Neural cell (in vitro differentiated cells): ENCODE measurements at regions not wholly inside any gene's neighbourhood (a gene's known extent, or its start where the extent isn't known, plus 50 kb on each side); places are given as distances from the start of the nearest gene placed in this dataset.

Source experiments
- H2AFZ ChIP-seq: fragments of 200-600, 300-800 bp; sonication (generic), shearing (Covaris generic); 2 replicates; pipeline ENCODE4 v1.6.0; 2014; ENCODE audit warnings: low read depth, mild to moderate bottlenecking, antibody characterized with exemption, low read length, moderate library complexity
- H3F3A ChIP-seq: fragments of 200-600 bp; shearing (Covaris generic); 2 replicates; pipeline ENCODE4 v1.6.1; 2016; ENCODE audit warnings: mild to moderate bottlenecking, moderate library complexity, mixed read lengths, antibody characterized with exemption, low read length; ENCODE audit not compliant: insufficient read depth, poor library complexity, severe bottlenecking
- H3K27ac ChIP-seq: fragments of 200-600, 300-800 bp; sonication (generic), shearing (Covaris generic); 2 replicates; pipeline ENCODE4 v1.5.1; 2014; ENCODE audit warnings: mild to moderate bottlenecking, low read length, moderate library complexity
- H3K27me3 ChIP-seq: fragments of 300-800, 200-600 bp; sonication (generic), shearing (Covaris generic); 2 replicates; pipeline ENCODE4 v1.6.0; 2014; ENCODE audit warnings: mild to moderate bottlenecking, low read depth, low read length, moderate library complexity; ENCODE audit not compliant: insufficient read depth
- H3K36me3 ChIP-seq: fragments of 300-800, 200-600 bp; sonication (generic), shearing (Covaris generic); 2 replicates; pipeline ENCODE4 v1.5.1; 2014; ENCODE audit warnings: mild to moderate bottlenecking, antibody characterized with exemption, low read length, moderate library complexity; ENCODE audit not compliant: insufficient read depth
- H3K4me2 ChIP-seq: fragments of 300-800, 200-600 bp; sonication (generic), shearing (Covaris generic); 2 replicates; pipeline ENCODE4 v1.6.0; 2014; ENCODE audit warnings: mild to moderate bottlenecking, low read length
- H3K4me3 ChIP-seq: fragments of 300-800, 200-600 bp; sonication (generic), shearing (Covaris generic); 2 replicates; pipeline ENCODE4 v1.5.1; 2014; ENCODE audit warnings: mild to moderate bottlenecking, low read length, moderate library complexity
- H3K79me2 ChIP-seq: fragments of 200-600 bp; shearing (Covaris generic); replicated peaks from 2 replicates; pipeline ENCODE4 v1.6.0; 2014; ENCODE audit warnings: mild to moderate bottlenecking, low read length, moderate library complexity; ENCODE audit not compliant: insufficient read depth
- H3K9ac ChIP-seq: fragments of 300-800, 200-600 bp; sonication (generic), shearing (Covaris generic); 2 replicates; pipeline ENCODE4 v1.6.1; 2016; ENCODE audit warnings: mild to moderate bottlenecking, low read length, mixed read lengths
- H3K9me2 ChIP-seq: fragments of 200-600 bp; shearing (Covaris generic); 2 replicates; pipeline ENCODE4 v1.6.1; 2016; ENCODE audit warnings: mild to moderate bottlenecking, low read length, mixed read lengths; ENCODE audit not compliant: insufficient read depth
- H3K9me3 ChIP-seq: fragments of 200-600, 300-800 bp; sonication (generic), shearing (Covaris generic); 2 replicates; pipeline ENCODE4 v1.6.1; 2016; ENCODE audit warnings: mild to moderate bottlenecking, mixed run types, low read length, moderate library complexity, mixed read lengths
- H4K20me1 ChIP-seq: fragments of 200-600 bp; shearing (Covaris generic); 2 replicates; pipeline ENCODE4 v1.6.1; 2016; ENCODE audit warnings: mild to moderate bottlenecking, mixed run types; ENCODE audit not compliant: insufficient read depth
- EP300 ChIP-seq: fragments of 450-650 bp; conservative IDR thresholded peaks from 2 replicates; pipeline ENCODE4 v1.6.1; 2014; ENCODE audit warnings: antibody characterized with exemption, mild to moderate bottlenecking, moderate library complexity; ENCODE audit not compliant: poor library complexity, severe bottlenecking
- EZH2 ChIP-seq: fragments of 200-600, 300-800 bp; shearing (Covaris generic), sonication (generic); IDR thresholded peaks from 2 replicates; pipeline ENCODE4 v1.6.1; 2014; ENCODE audit warnings: antibody characterized with exemption, low read length, borderline replicate concordance, mild to moderate bottlenecking; ENCODE audit not compliant: insufficient read depth, poor library complexity, severe bottlenecking
- MXI1 ChIP-seq: fragments of 450-650 bp; conservative IDR thresholded peaks from 2 replicates; pipeline ENCODE4 v1.6.1; 2014; ENCODE audit warnings: antibody characterized with exemption, mild to moderate bottlenecking; ENCODE audit not compliant: poor library complexity, severe bottlenecking
- POLR2AphosphoS5 ChIP-seq: IDR thresholded peaks from 2 replicates; pipeline ENCODE4 v1.6.1; 2012
- RAD21 ChIP-seq: fragments of 450-650 bp; conservative IDR thresholded peaks from 2 replicates; pipeline ENCODE4 v1.6.1; 2014; ENCODE audit warnings: antibody characterized with exemption, mild to moderate bottlenecking, moderate library complexity
- SMC3 ChIP-seq: fragments of 450-650 bp; conservative IDR thresholded peaks from 2 replicates; pipeline ENCODE4 v1.6.1; 2014; ENCODE audit warnings: antibody characterized with exemption, mild to moderate bottlenecking, moderate library complexity; ENCODE audit not compliant: poor library complexity
- TAF1 ChIP-seq: IDR thresholded peaks from 2 replicates; pipeline ENCODE4 v1.6.1; 2012; ENCODE audit warnings: low read depth
- TF ChIP-seq, protein P1 (sequence below): fragments of 450-650 bp; IDR thresholded peaks from 2 replicates; pipeline ENCODE4 v1.5.1; 2014; ENCODE audit warnings: antibody characterized with exemption, mild to moderate bottlenecking, moderate library complexity; ENCODE audit not compliant: poor library complexity, severe bottlenecking
- TF ChIP-seq, protein P2 (sequence below): IDR thresholded peaks from 2 replicates; pipeline ENCODE4 v1.6.1; 2012; ENCODE audit warnings: borderline replicate concordance

DNA sequence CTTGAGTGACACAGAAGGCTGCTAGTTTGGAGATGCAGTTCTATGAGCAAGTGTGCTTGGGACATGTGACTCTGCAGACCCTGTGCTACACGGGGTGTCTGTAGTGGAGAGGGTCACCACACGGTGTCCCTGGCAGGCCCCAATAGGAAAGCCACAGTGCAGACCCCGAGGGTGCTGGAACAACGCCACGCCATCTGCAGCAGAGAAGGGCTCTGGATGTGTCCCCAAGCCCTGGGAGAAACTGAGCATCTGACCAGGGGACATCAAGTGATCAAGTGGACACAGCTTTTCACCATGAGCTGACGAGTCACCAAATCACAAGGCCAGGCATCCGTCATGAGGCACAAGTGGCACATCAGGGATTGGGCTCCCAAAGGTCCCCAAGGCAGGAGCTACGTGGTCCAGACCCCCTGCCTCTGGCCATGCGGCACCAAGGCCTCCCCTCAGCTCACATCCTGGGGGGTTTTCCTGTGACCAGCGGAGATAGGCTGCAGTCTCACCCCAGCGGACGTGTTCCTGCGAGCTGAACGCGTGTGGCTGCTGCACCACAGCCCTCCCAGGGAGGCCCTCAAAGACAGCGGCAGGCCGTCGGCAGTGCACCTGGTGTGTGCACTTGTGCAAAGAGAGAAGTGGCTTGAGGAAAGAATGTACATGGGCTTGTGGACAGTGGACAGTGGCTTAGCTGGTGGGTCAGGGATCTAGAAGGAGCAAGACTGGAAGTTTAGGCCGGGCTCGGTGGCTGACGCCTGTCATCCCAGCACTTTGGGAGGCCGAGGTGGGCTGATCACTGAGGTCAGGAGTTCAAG lies 96.7 kb downstream of the RPS6KA4 start:
- H2AFZ ChIP-seq: no peak overlapping the region
- no peak overlapping the region for H3K9ac ChIP-seq
- H3K27me3 ChIP-seq: no peaks in the 10 kb centered on the region
- H3K4me3 ChIP-seq: no peak overlapping the region
- no peaks in the 10 kb centered on the region for H3K79me2 ChIP-seq
- TF ChIP-seq SMC3: no peak
- TF ChIP-seq POLR2AphosphoS5: no peak
- TF ChIP-seq EP300: no peak
- TF ChIP-seq TAF1: no peak
- TF ChIP-seq MXI1: no peak
- no peak for TF ChIP-seq RAD21
- TF ChIP-seq, protein P1, sequence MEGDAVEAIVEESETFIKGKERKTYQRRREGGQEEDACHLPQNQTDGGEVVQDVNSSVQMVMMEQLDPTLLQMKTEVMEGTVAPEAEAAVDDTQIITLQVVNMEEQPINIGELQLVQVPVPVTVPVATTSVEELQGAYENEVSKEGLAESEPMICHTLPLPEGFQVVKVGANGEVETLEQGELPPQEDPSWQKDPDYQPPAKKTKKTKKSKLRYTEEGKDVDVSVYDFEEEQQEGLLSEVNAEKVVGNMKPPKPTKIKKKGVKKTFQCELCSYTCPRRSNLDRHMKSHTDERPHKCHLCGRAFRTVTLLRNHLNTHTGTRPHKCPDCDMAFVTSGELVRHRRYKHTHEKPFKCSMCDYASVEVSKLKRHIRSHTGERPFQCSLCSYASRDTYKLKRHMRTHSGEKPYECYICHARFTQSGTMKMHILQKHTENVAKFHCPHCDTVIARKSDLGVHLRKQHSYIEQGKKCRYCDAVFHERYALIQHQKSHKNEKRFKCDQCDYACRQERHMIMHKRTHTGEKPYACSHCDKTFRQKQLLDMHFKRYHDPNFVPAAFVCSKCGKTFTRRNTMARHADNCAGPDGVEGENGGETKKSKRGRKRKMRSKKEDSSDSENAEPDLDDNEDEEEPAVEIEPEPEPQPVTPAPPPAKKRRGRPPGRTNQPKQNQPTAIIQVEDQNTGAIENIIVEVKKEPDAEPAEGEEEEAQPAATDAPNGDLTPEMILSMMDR: no peak
- TF ChIP-seq, protein P2, sequence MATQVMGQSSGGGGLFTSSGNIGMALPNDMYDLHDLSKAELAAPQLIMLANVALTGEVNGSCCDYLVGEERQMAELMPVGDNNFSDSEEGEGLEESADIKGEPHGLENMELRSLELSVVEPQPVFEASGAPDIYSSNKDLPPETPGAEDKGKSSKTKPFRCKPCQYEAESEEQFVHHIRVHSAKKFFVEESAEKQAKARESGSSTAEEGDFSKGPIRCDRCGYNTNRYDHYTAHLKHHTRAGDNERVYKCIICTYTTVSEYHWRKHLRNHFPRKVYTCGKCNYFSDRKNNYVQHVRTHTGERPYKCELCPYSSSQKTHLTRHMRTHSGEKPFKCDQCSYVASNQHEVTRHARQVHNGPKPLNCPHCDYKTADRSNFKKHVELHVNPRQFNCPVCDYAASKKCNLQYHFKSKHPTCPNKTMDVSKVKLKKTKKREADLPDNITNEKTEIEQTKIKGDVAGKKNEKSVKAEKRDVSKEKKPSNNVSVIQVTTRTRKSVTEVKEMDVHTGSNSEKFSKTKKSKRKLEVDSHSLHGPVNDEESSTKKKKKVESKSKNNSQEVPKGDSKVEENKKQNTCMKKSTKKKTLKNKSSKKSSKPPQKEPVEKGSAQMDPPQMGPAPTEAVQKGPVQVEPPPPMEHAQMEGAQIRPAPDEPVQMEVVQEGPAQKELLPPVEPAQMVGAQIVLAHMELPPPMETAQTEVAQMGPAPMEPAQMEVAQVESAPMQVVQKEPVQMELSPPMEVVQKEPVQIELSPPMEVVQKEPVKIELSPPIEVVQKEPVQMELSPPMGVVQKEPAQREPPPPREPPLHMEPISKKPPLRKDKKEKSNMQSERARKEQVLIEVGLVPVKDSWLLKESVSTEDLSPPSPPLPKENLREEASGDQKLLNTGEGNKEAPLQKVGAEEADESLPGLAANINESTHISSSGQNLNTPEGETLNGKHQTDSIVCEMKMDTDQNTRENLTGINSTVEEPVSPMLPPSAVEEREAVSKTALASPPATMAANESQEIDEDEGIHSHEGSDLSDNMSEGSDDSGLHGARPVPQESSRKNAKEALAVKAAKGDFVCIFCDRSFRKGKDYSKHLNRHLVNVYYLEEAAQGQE: no peak
- no peak for TF ChIP-seq EZH2
- H3K4me2 ChIP-seq: no peak overlapping the region
- no peaks in the 10 kb centered on the region for H3K9me3 ChIP-seq
- H3K9me2 ChIP-seq: no peaks in the 10 kb centered on the region
- H3K36me3 ChIP-seq: no peaks in the 10 kb centered on the region
- H3F3A ChIP-seq: no peaks in the 10 kb centered on the region
- no peaks in the 10 kb centered on the region for H4K20me1 ChIP-seq
- no peak overlapping the region for H3K27ac ChIP-seq

DNA sequence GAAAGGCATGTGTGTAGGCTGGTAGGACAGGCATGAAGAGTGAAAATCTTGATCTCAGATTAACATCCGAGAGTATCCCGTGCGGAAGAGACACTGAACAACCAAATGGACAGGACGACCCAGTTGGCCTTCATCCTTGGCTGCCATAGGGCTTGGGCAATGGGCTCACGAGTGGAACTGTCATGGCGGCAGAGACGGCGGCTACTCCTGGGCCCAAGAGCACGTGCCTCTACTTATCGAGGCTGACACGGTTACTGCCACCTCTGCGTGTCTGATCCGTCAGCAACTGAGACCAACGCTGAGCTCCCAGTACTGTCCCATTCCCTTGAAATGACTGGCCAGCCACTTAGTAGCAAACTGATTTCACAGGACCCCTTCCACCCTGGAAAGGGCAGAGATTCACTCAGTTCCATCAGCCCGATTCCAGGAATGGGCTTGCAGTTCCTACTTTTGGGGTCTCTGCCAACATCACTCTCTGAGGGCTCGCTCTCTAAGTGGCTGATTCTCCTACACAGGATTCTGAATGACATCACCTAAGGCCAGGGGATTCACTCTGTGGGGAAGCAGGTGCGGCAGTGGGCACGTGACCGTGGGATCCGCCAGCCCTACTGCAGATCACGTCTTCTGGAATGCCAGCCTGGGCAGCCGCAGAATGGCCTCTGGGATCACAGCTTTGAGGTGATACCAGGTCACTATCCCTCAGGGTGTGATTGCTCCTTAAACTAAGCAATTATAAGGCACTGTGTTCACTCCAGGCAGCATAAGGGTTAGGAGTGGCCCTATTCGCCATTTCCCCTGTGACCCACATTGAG lies 97.8 kb downstream of the RPS6KA4 start:
- Histone ChIP-seq H4K20me1 (no peaks in the 10 kb centered on the region), H3K4me2 (no peak overlapping the region), H3K27me3 (no peaks in the 10 kb centered on the region), H3K9me3 (no peaks in the 10 kb centered on the region), H3K79me2 (no peaks in the 10 kb centered on the region), H3K4me3 (no peak overlapping the region), H3F3A (no peaks in the 10 kb centered on the region), H3K27ac (no peak overlapping the region), H3K9ac (no peak overlapping the region), H2AFZ (no peak overlapping the region), H3K9me2 (no peaks in the 10 kb centered on the region), H3K36me3 (no peaks in the 10 kb centered on the region)
- TF ChIP-seq, protein P2: no peak
- TF ChIP-seq EZH2 (no peak), TAF1 (no peak), POLR2AphosphoS5 (no peak), EP300 (no peak), MXI1 (no peak), SMC3 (no peak), RAD21 (no peak)
- TF ChIP-seq, protein P1: no peak
